ENCODE measurements at regions not wholly inside any gene's neighbourhood (a gene's known extent, or its start where the extent isn't known, plus 50 kb on each side); places are given as distances from the start of the nearest gene placed in this dataset.

- TF ChIP-seq CTCF (IDR thresholded peaks at IDR 0.05) (peak; percentile 84), ZFX (IDR thresholded peaks at IDR 0.05; ENCODE audit: borderline replicate concordance) (no peak)
Observed at GRCh38 chr6:48765352-48765961, 654.5 kb upstream of the PTCHD4 start.
